Coronary artery (tissue), 2 donors: ENCODE measurements at regions not wholly inside any gene's neighbourhood (a gene's known extent, or its start where the extent isn't known, plus 50 kb on each side); places are given as distances from the start of the nearest gene placed in this dataset.

ENCODE experiments used
- DNase-seq: peaks from one replicate; pipeline ENCODE4 v3.0.0-alpha.2; 2017; ENCODE audit warnings: low spot score
- H3K27ac ChIP-seq, 2 donors: fragments of 200-600 bp; sonication (generic); one replicate each; pipeline ENCODE4 v1.5.1; 2016 to 2019
- H3K4me3 ChIP-seq: fragments of 200-600 bp; sonication (generic); 2 replicates; pipeline ENCODE4 v1.5.1; 2016; ENCODE audit warnings: mild to moderate bottlenecking, moderate library complexity
- CTCF ChIP-seq: fragments of 200-600 bp; sonication (generic); IDR thresholded peaks from one replicate; pipeline ENCODE4 v1.5.1; 2019; ENCODE audit warnings: antibody characterized with exemption

- Histone ChIP-seq H3K27ac (no peak overlapping the region), H3K4me3 (no peak overlapping the region)
- no peak for TF ChIP-seq CTCF
- DNase-seq = no peak
Observed at GRCh38 chr3:21357241-21357640, 393.8 kb downstream of the ZNF385D start.

GRCh38 chr3:21356402-21356801 lies 394.6 kb downstream of the ZNF385D start:
- no peak for TF ChIP-seq CTCF
- no peak overlapping the region for H3K4me3 ChIP-seq
- no peak overlapping the region for H3K27ac ChIP-seq
- DNase-seq = no peak

GRCh38 chr3:21345382-21345976 lies 405.5 kb downstream of the ZNF385D start:
- Histone ChIP-seq H3K4me3 (no peak overlapping the region), H3K27ac (no peak overlapping the region)
- no peak for TF ChIP-seq CTCF
- DNase-seq = no peak

- H3K27ac ChIP-seq = no peak overlapping the region
- DNase-seq = no peak
- H3K4me3 ChIP-seq = no peak overlapping the region
- TF ChIP-seq CTCF = no peak
Observed at GRCh38 chr3:21331857-21332256, 419.2 kb downstream of the ZNF385D start.

GRCh38 chr3:21331321-21331720 lies 419.7 kb downstream of the ZNF385D start:
- H3K27ac ChIP-seq = no peak overlapping the region
- no peak overlapping the region for H3K4me3 ChIP-seq
- DNase-seq = no peak
- TF ChIP-seq CTCF = no peak

- TF ChIP-seq CTCF = no peak
- Histone ChIP-seq H3K4me3 (no peak overlapping the region), H3K27ac (no peak overlapping the region)
- no peak for DNase-seq
Observed at GRCh38 chr3:21330293-21330692, 420.7 kb downstream of the ZNF385D start.

- no peak for TF ChIP-seq CTCF
- H3K4me3 ChIP-seq = no peak overlapping the region
- no peak overlapping the region for H3K27ac ChIP-seq
- DNase-seq = no peak
Observed at GRCh38 chr3:21328711-21329390, 422.2 kb downstream of the ZNF385D start.
